ENCODE measurements at regions not wholly inside any gene's neighbourhood (a gene's known extent, or its start where the extent isn't known, plus 50 kb on each side); places are given as distances from the start of the nearest gene placed in this dataset.
"Not testable (repeated sequence)": the region's sequence is repeated elsewhere in the genome, so short reads cannot be mapped to it uniquely, and the experiment has no call there.

- no peak for DNase-seq
Measured at GRCh38 chr10:121352231-121352855, 245.9 kb downstream of the FGFR2 start.

- no peak for DNase-seq
Measured at GRCh38 chr10:121355161-121355560, 243.1 kb downstream of the FGFR2 start.

- no peak for DNase-seq
Measured at GRCh38 chr10:121356183-121356582, 242.1 kb downstream of the FGFR2 start.

GRCh38 chr10:121357401-121357800 lies 240.8 kb downstream of the FGFR2 start:
- no peak for DNase-seq

GRCh38 chr10:121362026-121362425 lies 236.2 kb downstream of the FGFR2 start:
- no peak for DNase-seq

DNA sequence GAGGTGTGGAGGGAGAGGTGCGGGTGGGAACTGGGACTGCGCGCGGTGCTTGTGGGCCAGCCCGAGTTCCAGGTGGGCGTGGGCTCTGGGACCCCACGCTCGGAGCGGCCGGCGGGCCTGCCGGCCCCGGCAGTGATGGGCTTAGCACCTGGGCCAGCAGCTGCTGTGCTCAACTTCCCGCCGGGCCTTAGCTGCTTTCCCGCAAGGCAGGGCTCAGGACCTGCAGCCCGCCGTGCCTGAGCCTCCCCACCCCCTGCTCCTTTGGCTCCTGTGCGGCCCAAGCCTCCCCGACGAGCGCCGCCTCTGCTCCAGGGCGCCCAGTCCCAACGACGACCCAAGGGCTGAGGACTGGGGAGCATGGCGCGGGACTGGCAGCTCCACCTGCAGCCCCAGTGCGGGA lies 232.7 kb downstream of the FGFR2 start:
- no peak for DNase-seq

- peak; percentile 9 for DNase-seq
Measured at GRCh38 chr10:121368347-121369025, 229.8 kb downstream of the FGFR2 start.

DNA sequence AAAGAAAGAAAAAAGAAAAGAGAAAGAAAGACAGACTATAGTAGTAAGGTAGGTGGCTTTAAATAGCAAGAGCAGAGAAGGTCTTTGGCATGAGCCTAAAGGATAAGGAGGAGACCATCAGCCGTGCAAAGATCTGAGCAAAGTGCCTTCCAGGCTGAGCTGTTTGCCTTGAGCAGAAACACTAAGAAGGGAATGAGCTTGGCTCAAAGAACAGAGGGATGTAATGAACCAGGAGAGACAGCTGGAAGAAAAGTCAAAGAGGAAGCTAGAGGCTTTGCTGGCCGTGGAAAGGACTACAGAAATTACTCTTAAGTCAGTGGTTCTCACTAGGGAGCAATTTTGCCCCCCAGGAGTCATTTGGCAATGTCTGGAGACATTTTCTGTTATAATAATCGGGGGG lies 228.6 kb downstream of the FGFR2 start:
- no peak for DNase-seq

GRCh38 chr10:121371836-121372235 lies 226.4 kb downstream of the FGFR2 start:
- no peak for DNase-seq

- no peak for DNase-seq
Measured at GRCh38 chr10:121373411-121373810, 224.8 kb downstream of the FGFR2 start.

DNA sequence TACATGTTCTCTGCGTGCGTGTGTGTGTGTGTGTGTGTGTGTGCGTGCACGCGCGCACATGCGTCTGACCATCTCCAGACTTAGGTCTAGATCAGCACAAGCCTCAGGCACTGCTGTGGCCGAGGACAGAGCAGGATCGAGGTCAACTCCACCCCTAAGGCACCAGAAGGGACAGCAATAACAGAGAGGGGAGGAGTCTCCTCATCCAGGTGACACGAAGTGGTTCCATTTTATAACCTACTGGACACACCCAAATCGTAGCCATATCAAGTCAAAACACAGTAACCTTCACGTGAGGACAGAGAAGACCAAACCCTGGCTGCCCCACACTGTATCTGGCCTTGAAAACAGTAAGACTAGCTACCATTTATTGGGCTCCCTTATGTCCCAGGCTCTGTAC lies 224.1 kb downstream of the FGFR2 start:
- DNase-seq, result no peak

DNA sequence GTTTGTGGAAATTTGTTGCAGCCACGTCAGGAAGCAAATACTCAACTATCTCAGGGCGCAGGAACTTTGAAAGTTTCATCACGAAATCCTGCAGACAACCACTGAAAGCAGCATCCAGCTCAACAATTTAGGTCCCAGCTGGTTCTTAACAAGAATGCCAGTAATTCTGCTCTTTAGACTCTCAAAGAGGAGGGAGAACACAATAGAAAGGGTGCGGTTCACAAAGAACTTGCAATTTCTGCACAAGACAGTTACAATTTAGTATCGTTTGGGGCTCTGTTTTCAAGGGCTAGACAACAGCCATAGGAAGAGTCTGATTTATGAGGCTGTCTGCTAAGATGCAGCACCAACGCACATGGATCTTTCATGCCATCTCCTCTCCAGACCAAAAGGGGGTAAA lies 223.1 kb downstream of the FGFR2 start:
- DNase-seq, result no peak

DNA sequence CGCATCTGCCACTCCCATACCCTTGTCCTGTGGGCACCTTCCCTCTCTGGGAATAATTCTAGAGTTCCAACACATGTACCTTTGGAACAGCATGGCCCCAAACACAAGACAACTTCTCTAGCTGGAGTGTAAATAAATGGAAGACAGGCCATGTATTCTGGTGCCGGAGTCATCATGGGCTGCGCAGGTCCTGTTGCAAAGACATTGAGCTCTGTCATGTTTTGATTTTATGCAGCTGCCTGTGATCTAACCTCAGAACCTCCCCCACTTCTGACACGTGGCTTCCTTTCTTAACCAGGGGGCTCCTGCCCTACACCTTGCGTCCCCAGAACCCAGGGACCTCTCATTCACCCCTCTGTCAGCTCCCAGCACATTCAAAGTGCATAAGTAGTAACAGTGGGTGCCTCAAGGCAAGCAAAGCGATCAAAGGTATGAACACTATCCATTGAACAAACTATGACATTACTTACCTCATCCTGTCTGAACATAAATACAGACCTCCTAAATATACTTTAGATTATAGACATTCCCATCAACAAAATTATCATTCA lies 219.9 kb downstream of the FGFR2 start:
- no peak for DNase-seq

DNA sequence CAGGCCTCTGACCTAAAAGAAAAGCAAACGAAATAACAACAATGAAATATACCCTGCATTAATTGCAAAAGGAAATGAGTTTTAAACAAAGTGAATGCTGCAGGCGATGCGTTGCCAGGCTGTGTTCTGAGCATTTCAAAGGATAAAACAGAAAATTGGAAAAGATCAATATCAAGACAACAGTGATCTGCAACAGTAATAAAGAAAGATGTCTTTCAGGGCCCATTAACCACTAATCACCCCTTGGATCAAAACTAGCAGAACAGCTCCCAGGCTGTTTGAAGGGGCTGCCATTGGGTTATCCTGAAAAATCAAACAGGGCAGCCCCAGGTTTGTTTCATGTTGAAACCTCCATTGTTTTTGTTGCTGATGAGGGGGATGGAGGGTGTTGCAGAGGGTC lies 219.2 kb downstream of the FGFR2 start:
- DNase-seq, result no peak

- no peak for DNase-seq
Measured at GRCh38 chr10:121380211-121380610, 218.0 kb downstream of the FGFR2 start.

DNA sequence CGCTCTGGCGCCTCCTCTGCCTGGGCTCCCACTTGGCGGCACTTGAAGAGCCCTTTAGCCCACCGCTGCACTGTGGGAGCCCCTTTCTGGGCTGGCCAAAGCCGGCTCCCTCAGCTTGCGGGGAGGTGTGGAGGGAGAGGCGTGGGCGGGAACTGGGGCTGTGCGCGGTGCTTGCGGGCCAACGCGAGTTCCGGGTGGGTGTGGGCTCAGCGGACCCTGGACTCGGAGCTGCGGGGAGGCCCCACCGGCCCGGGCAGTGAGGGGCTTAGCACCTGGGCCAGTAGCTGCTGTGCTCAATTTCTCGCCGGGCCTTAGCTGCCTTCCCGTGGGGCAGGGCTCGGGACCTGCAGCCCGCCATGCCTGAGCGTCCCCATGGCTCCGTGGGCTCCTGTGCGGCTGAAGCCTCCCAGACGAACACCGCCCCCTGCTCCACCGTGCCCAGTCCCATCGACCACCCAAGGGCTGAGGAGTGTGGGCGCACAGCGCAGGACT lies 216.2 kb downstream of the FGFR2 start:
- not testable (repeated sequence) for DNase-seq

DNA sequence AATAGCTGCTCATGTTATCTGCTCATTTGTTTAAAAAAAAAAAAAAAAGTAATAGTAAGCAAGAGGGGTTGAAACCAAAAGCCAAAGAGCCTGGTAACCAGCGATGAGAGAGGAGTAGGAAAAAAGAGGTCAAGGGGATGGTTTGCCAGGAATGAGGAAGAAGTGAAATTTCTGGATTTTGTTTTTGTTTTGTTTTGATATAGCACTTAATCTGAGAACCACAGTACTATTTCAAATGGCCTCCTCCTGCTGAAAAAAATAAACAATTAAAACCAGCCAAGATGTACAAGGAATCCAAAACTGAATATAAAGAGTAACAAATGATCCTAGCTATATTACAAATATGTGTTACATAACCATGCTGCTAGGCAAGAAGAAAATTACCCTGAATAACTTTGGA lies 213.1 kb downstream of the FGFR2 start:
- DNase-seq, result no peak

DNA sequence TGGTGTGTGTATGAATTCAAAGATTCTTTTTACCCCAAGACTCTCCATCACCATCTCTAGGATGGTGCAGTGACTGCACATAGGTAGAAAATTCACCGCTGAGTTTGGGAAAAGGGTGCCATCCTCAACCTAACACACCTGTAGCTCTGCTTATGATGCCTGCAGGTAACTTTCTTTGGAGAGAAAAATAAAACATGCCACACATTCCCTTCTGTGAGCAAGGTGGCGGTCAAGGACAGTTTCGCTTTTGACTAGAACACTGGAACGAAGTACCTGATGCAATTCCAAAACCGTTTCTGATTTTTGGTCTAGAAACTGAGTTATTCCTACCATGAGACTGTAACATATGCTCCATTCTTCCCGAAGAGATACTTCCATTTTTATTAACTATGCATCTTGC lies 205.6 kb downstream of the FGFR2 start:
- DNase-seq, result no peak

DNA sequence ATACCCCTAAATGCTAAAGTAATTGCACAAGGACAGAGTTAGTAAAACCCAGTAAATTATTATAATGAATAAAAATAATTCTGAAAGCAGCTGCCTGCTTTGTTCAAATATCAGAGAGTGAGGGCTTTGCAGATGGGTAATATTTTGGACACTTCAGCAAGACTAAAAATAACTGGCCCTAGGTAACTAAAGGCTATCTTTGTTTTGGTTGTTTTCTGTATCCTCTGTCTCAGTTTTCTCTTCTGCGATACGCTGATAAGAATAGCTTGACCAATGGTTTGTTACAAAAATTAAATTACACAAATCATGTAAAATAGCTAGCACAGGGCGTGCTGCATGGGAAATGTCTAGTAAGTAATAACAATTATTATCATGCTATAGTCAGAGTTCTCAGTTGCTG lies 204.7 kb downstream of the FGFR2 start:
- DNase-seq, result no peak

DNA sequence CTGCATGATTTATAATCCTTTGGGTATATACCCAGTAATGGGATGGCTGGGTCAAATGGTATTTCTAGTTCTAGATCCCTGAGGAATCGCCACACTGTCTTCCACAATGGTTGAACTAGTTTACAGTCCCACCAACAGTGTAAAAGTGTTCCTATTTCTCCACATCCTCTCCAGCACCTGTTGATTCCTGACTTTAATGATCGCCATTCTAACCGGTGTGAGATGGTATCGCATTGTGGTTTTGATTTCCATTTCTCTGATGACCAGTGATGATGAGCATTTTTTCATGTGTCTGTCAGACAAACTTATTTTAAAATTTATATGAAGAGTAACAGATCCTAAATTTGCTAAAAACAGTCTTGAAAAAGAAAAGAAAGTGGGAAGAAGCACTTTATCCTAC lies 197.7 kb downstream of the FGFR2 start:
- DNase-seq, result not testable (repeated sequence)

DNA sequence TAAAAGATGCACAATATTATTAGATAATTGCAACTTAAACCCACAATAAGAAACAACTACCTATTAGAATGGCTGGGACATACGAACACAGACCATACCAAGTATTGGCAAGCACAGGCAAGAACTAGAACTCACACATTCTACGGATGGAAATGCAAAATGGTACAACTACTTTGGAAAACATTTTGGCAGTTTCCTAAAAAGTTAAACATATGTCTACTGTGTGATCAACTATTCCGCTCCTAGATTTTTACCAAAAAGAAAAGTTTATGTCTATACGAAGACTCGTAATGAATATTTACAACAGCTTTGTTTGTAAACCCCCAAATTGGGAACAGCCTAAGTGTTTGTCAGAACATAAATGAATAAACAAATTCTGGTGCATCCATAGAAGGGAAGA lies 194.7 kb downstream of the FGFR2 start:
- DNase-seq, result no peak

DNA sequence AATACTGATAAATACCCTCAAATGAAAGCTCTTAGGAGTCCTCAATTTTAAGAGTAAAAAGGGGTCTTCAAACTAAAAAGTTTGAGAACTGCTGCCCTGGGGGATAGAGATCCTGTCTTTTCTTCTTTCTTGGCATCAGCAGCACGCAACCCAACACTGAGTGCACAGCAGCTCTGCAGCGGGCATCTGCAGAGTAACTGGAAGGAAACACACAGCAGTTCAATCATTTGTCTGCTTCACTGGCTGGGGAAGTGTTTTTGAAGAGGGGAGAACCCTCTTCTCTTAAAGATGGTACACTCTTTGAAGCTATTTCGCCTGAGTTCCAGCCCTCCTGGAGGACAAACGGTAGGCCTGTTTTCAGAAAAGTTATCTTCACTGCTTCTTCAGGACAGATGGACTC lies 193.6 kb downstream of the FGFR2 start:
- DNase-seq, result no peak

GRCh38 chr10:121405096-121405495 lies 193.1 kb downstream of the FGFR2 start:
- no peak for DNase-seq

DNA sequence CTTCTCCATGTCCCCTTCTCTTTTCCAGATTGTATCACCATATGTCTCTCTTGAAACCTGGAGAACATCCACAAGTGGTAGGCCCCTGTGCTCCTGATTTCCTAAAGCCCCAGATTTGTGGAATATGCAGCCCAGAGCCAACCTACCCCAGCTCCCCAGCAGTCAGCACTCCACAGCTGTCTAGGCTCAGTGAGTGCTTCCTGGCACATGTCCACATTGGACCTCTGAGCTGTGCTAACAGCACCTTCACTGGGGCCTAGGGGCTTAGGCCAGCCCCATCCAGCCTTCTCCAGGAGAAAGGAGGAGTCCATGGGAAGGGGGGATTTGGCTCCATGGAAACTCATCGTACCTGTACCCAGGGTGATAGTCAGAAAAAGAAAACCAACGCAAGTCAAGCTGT lies 192.7 kb downstream of the FGFR2 start:
- no peak for DNase-seq

DNA sequence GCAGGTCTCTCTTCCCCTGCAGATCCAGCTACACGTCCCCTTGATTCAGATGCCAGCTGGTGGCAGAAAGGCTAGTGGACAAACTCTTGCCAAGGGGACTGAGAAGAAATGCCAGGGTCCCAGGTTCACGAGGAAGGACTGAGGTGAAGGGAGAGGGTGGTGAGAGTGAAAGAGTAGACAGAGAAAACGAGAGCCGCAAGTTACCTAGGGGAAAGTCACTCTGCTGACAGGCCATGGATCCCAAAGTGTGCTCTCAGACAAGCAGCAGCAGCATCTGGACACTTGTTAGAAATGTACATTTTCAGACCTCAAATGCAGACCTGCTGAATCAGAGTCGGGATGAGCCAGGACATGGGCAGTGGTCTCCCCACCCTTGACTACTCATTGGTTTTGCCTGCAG lies 192.3 kb downstream of the FGFR2 start:
- no peak for DNase-seq

Data from activated CD4-positive, alpha-beta T cell treated with anti-CD3 and anti-CD28 coated beads, Interleukin-2, amount 50 U/mL, for 16 hours (primary cell).